ENCODE measurements at regions not wholly inside any gene's neighbourhood (a gene's known extent, or its start where the extent isn't known, plus 50 kb on each side); places are given as distances from the start of the nearest gene placed in this dataset.
"Not testable (repeated sequence)": the region's sequence is repeated elsewhere in the genome, so short reads cannot be mapped to it uniquely, and the experiment has no call there.

DNA sequence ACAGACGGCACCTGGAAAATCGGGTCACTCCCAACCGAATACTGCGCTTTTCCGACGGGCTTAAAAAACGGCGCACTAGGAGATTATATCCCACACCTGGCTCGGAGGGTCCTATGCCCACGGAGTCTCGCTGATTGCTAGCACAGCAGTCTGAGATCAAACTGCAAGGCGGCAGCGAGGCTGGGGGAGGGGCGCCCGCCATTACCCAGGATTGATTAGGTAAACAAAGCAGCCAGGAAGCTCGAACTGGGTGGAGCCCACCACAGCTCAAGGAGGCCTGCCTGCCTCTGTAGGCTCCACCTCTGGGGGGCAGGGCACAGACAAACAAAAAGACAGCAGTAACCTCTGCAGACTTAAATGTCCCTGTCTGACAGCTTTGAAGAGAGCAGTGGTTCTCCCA, 64.5 kb downstream of the SLC30A10 start:
- DNase-seq (ENCODE audit: low read depth, low spot score); in situ Hi-C loops (cut with HindIII; ENCODE audit: low pct_unique_long_range_greater_than_20kb, low sequenced_read_pairs): not testable (repeated sequence)

DNA sequence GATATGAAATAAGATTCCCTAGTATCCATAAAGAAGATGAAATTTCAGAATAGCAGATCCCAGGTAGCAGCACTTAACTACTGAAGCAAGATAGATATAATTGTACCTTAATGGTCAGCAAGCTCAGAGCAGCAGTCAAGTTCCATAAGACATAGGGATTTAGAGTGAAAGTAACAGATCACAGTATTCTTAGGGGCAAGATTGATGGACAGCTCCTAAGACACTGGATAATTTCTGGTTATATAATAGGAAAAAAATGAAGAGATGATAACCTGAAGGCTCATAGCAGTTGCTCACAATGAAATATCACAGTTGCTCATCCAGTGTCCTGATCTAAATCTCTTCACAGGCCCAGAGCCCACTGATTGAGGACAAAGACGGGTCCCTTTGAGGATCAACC, 66.0 kb downstream of the SLC30A10 start:
- in situ Hi-C loops (cut with HindIII; ENCODE audit: low pct_unique_long_range_greater_than_20kb, low sequenced_read_pairs): no loop called here
- no peak for DNase-seq (ENCODE audit: low read depth, low spot score)

DNA sequence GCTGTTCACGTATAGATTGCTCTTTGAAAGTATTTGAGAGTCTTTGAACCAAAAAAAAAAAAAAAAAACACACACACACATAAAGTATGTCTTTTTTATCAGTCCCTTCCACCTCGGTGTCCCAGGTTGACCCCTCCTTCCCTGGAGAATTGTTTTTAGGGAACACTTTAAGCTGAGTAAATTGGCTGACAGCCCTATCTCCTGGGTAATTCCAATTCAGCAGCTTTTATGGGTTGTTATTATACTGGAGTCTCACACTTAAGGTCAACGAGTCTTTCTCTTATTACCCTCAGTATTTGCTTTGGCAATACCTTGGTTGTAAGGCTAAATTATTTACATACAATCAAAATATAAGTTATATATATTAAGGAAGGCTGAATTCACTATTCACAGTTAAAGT, 69.4 kb downstream of the SLC30A10 start:
- in situ Hi-C loops (cut with HindIII; ENCODE audit: low pct_unique_long_range_greater_than_20kb, low sequenced_read_pairs): no loop called here

DNA sequence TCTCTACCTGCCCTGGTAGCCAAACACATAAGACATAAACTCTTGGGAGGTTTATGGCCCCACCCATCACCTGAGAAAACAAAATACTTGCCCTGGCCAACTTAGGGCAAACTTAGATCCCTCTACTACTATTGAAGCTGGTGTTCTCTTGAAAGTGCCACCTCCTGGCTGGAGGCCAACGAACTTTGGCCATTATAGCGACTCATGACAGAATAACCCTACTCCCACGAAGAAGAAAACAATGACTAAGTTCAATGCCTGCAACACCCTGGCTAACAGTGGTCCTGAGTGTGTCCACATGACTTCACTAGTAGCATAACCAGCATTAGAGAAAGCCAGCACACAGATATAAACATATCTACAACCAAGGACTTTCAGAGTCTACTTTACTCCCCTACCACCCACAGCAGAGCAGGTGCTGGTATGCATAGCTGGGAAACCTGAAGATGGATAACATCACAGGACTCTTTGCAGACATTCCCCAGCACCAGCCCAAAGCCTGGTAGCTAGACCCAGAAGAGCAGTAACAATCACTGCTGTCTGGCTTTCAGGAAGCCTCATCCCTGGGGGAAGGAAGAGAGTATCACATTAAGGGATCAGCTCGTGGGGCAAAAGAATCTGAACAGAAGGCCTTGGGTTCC, 81.0 kb downstream of the SLC30A10 start:
- no peak for DNase-seq (ENCODE audit: low read depth, low spot score)
- in situ Hi-C loops (cut with HindIII; ENCODE audit: low pct_unique_long_range_greater_than_20kb, low sequenced_read_pairs): no loop called here

More for the DNA sequence above, 69.4 kb downstream of the SLC30A10 start:
- no peak for DNase-seq (ENCODE audit: low read depth, low spot score)

GRCh38 chr1:219839595-219839994, 88.8 kb downstream of the SLC30A10 start:
- in situ Hi-C loops (cut with HindIII; ENCODE audit: low pct_unique_long_range_greater_than_20kb, low sequenced_read_pairs); DNase-seq (ENCODE audit: low read depth, low spot score): not testable (repeated sequence)

DNA sequence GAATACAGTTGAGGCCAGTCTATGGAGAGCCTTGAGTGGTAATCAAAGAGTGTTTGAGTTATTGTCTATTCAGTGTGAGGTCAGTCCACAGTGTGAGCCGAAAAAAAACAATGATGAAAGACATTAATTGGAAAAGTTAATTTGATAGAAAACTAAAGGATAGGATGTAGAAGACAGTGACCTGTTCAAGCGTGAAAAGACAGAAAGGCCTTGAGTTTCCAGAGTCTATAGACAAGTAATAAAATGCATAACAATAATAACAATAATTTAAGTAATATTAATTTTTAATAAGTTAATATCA, 90.4 kb downstream of the SLC30A10 start:
- in situ Hi-C loops (cut with HindIII; ENCODE audit: low pct_unique_long_range_greater_than_20kb, low sequenced_read_pairs): no loop called here

GRCh38 chr1:219837274-219837993, 90.9 kb downstream of the SLC30A10 start:
- DNase-seq (ENCODE audit: low read depth, low spot score): peak; percentile 82
- in situ Hi-C loops (cut with HindIII; ENCODE audit: low pct_unique_long_range_greater_than_20kb, low sequenced_read_pairs): no loop called here

More for the DNA sequence above, 90.4 kb downstream of the SLC30A10 start:
- no peak for DNase-seq (ENCODE audit: low read depth, low spot score)

GRCh38 chr1:219834314-219834917, 93.9 kb downstream of the SLC30A10 start:
- in situ Hi-C loops (cut with HindIII; ENCODE audit: low pct_unique_long_range_greater_than_20kb, low sequenced_read_pairs): no loop called here
- DNase-seq (ENCODE audit: low read depth, low spot score): no peak

GRCh38 chr1:219833214-219833815, 95.0 kb downstream of the SLC30A10 start:
- no peak for DNase-seq (ENCODE audit: low read depth, low spot score)
- in situ Hi-C loops (cut with HindIII; ENCODE audit: low pct_unique_long_range_greater_than_20kb, low sequenced_read_pairs): no loop called here

- in situ Hi-C loops (cut with HindIII; ENCODE audit: low pct_unique_long_range_greater_than_20kb, low sequenced_read_pairs): no loop called here
- DNase-seq (ENCODE audit: low read depth, low spot score): no peak
Observed at GRCh38 chr1:219826290-219826689, 102.1 kb downstream of the SLC30A10 start.

GRCh38 chr1:219825355-219825754, 103.0 kb downstream of the SLC30A10 start:
- in situ Hi-C loops (cut with HindIII; ENCODE audit: low pct_unique_long_range_greater_than_20kb, low sequenced_read_pairs): no loop called here
- no peak for DNase-seq (ENCODE audit: low read depth, low spot score)

DNA sequence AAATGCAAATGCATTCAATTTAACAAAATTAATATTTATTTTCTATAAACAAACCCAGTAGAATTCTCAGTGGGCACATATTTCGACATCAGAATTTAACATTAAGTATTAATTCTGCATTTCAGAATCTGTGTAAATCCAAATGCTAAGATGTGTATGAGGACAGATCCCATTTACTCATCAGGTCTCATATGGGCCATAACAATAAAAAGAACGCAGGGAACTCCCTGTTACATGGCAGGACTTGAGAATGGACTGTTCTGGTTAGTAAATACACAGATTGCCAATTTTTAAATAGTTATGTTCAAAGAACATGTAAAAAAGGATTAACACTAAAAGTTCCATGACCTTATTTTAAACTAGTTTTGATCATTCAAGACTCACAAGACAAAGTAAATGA, 104.0 kb downstream of the SLC30A10 start:
- in situ Hi-C loops (cut with HindIII; ENCODE audit: low pct_unique_long_range_greater_than_20kb, low sequenced_read_pairs): no loop called here
- DNase-seq (ENCODE audit: low read depth, low spot score): no peak

- in situ Hi-C loops (cut with HindIII; ENCODE audit: low pct_unique_long_range_greater_than_20kb, low sequenced_read_pairs): no loop called here
- no peak for DNase-seq (ENCODE audit: low read depth, low spot score)
Observed at GRCh38 chr1:219820551-219820950, 107.8 kb downstream of the SLC30A10 start.

GRCh38 chr1:219817914-219818313, 110.4 kb downstream of the SLC30A10 start:
- in situ Hi-C loops (cut with HindIII; ENCODE audit: low pct_unique_long_range_greater_than_20kb, low sequenced_read_pairs): no loop called here
- no peak for DNase-seq (ENCODE audit: low read depth, low spot score)

- peak; percentile 19 for DNase-seq (ENCODE audit: low read depth, low spot score)
- in situ Hi-C loops (cut with HindIII; ENCODE audit: low pct_unique_long_range_greater_than_20kb, low sequenced_read_pairs): no loop called here
Observed at GRCh38 chr1:219813294-219813693, 115.1 kb downstream of the SLC30A10 start.

DNA sequence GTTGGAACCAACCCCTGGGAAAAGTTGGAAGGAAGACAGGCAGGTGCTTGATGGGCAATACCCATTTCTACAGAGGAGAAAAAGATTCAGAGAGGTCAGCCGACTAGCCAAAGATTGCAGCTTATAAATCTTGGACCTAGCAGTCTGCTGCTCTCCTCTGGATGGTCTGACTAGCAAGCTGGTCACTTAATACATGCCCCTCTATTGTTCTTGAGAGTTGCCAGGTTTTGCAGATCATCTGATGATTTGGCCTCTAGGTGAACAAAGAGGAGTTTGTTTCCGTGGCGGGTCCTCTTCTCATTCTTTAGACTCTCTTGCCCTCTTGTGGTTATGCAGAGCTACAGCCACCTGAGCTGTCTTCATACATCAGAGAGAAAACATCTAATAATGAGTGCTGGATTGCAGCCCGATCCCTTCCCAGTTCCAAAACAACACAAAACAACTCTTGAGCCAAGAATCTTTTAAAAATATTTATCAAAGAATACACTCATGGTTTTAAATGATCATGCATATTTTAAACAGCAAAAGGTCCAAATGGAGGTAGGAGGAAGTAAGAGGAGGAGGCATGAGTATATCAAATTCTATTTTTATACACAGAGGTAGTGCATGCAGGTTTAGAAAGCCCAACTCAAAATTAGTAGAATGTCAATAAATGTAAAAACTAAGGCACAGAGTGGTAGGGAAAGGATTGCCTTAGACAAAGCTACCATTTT, 115.7 kb downstream of the SLC30A10 start:
- DNase-seq (ENCODE audit: low read depth, low spot score): peak; percentile 92
- in situ Hi-C loops (cut with HindIII; ENCODE audit: low pct_unique_long_range_greater_than_20kb, low sequenced_read_pairs): no loop called here

DNA sequence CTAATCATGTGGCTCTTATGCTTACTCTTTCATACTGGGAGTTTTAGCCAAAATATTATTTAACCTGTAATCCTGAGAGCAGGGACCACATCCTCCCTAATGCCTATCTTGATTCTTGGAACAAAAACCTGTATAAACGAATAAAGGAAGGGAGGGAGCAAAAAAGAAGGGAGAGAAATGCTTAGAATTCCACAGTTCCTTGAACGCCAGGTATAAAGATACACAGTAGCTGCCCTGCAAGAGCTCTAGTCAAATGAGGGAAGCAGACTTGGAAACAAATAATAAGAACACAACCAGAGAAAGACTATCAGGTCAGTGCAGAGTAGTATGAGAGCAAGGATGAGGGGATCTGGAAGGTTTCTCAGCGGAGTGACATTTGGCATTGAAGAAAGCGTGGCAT, 116.3 kb downstream of the SLC30A10 start:
- no peak for DNase-seq (ENCODE audit: low read depth, low spot score)
- in situ Hi-C loops (cut with HindIII; ENCODE audit: low pct_unique_long_range_greater_than_20kb, low sequenced_read_pairs): no loop called here

DNA sequence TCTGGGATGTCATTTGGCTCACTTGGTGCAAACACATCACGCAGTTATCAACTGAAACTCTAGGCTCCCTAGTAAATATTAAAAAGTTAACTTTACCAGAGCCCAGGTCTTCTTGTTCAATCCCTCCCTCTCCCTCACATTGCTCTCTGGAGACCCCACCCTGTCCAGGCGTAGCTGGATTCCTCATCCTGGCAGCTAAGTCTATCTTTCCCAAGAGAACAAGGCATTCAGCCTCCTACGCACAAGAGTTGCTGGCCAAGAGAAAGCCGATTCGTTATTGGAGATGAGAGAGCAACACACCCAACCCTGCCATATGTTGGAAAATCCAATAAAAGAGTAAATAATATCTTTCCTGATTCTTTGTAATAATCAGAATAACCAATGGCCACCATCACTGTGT, 117.9 kb downstream of the SLC30A10 start:
- no peak for DNase-seq (ENCODE audit: low read depth, low spot score)
- in situ Hi-C loops (cut with HindIII; ENCODE audit: low pct_unique_long_range_greater_than_20kb, low sequenced_read_pairs): no loop called here

Measured in SK-MEL-5 (cell line).